GM18861 (cell line): ENCODE measurements at regions not wholly inside any gene's neighbourhood (a gene's known extent, or its start where the extent isn't known, plus 50 kb on each side); places are given as distances from the start of the nearest gene placed in this dataset.

ENCODE experiments used
- ATAC-seq: cut with Tn5 transposase; IDR thresholded peaks from one replicate; pipeline ENCODE4 v1.9.1; 2021; ENCODE audit not compliant: unreplicated experiment

DNA sequence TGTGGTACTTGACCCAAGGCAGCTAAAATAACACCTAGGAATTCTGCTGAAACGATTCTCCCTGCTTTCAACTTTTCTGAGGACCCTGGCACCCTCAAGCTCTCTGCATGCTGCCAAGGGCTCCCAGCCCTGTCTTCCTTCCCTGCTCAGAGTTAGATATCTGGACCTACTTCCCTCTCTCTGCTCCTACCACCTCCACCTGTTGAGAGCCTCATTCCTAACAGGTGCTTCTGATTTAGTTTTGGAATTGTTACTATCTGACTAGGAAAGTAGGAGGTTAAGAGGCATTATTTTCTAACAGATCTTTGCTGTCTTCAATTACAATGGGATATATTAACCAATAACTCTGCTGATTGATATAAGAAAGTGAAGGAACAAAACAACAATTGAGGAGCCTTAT lies 253.8 kb downstream of the FZD1 start:
- no peak for ATAC-seq

DNA sequence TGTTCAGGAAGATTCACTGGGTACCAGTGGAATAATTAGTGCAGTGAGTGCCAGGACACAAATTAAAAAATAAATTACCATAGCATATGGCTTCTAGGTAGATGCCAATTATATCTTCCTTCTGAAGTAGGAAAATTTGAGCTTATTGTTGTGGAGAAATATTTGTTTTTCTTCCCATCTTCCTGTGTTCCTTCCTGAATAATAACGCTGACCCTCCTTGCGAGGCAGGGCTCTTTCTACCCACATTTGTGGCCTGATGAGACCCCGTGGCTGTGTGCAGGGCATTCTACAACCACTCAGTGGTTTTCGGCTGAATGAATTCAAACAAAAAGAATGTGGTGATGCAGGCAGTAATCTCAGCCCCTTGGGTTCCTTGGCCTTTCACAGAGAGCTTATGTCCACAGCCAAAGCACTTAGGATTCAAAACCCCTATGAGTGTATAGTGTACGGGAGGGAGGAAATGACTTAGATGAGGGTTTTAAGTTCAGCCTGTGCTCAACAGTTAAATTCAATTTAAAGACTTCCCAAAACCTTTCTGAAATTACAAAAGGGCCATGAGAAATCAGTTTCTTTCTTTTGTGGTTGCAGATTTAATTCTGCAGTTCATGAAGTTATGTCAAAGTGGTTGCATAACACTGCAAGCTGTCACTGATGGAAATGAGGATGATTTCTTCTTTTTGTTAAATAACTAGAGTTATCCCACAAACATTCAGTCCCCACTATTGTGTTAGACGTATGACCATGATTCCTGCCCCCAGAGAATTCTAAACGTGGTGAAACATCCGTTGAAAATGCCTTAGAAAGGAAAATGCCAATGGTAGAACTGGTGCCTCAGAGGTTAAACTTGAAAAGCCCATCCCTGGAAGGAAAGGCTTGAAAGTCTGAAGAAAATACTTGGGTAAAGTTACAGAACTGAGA lies 255.3 kb downstream of the FZD1 start:
- no peak for ATAC-seq

DNA sequence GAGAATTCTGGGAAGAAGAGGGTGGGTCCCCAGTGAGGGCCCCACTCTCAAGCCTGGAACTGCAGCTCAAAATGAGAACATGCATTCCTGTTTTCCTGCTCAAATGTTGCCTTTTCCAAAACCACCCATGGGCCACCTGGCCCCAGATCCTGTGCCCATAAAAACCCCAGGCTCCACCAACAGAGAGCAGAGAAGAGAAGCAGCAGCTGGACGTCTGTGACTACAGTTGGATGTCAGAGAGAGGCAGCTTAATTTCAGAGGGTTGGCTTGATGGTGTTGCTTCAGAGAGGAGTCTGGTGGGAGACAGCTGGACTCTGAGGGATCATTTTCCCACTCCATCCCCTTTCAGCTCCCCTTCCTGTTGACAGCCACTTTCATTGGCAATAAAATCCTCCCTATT lies 256.4 kb downstream of the FZD1 start:
- no peak for ATAC-seq

GRCh38 chr7:91526404-91526803 lies 262.2 kb downstream of the FZD1 start:
- ATAC-seq = no peak

DNA sequence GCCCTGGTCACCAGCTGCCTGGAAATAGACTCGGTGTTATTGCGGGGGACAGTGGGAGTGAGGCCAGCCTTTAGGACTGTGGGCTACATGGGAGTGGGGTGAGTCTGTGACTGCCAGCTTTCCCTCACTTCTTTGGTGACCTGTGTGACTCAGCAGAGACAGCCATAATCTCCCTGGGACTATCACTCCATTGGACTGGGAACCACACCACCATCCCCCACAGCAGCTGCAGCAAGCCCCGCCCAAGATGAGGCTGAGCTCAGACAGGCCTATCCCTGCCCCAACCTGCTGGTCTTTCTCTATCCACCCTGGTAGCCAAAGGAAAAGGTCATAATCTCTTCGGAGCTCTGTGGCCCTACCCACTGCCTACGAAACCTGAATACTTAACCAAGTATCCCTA lies 263.2 kb downstream of the FZD1 start:
- no peak for ATAC-seq

DNA sequence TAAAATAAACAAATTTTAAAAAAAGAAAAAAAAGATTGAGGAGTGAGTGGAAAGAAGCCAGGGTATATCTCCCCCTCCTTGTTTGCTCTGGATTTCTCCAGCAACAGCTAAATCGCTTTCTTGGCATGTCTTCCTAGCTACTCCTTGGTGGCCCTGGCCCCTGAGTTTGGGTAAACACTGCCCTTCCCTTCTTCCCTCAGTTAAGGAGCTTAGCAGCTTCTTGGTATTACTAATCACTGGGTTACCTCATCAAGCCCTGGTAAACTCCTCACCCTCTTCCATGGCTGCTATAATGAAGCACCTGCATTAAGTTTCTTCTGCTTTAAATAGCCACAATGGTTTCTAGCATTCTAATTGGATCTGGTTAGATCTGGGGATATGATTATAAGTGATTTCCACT lies 269.8 kb downstream of the FZD1 start:
- ATAC-seq = no peak

DNA sequence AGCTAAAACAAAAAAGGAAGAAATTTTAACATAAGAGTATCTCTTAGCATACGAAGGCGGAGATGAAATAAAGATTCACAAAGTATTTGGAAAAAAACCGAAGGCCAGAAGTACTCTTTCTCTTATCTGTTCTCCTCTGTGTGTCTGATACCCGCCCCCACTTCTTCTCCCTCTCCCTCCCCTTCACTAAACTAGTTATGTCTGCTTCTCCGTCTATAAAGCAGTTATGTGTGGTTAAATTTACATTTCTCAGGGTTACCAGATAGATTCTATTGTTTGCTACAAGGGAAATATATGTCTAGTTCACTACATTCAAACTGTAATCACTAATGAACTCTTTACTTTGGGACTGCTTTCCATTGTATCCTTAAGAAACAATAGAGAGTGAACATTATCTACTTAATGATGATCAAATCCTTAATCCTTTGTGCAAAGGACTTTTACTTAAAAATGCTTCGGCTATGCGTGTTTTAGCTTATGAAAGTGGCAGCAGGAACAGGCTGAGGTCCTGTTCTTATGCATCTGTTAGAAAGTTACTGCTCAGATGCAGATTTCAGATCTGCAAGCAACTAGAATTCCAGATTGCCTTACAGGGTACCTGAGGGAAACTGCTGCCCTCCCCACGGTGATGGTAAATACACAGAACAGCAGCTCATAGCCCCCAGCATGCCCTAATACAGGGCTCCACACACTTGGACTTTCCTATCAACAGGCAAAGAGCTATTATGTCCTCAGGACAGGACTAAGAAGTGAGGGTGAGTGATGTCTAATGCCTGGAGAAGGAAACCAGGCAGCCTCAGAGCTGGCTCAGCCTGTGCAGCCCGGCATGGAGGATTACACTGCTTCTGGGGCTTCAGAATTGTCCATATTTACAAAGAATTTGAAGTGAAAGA lies 273.3 kb downstream of the FZD1 start:
- no peak for ATAC-seq

DNA sequence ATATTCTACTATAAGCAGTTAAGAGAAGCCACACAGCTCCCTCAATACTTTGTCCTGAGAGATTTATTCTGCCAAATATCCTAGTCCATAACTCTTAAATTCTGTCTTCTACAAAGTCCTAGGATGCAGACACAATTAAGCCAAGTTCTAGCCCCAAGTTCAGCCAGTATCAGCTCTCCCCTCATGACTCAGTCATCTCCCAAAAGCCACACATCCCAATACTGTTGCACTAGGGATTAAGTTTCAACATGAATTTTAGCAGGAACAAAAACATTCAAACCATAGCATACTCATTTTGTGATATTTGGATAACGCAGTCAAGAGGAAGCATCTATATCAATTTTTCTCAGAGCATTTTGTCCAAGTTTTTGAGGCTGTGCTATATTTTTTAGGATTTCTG lies 277.4 kb downstream of the FZD1 start:
- no peak for ATAC-seq

GRCh38 chr7:91543646-91544045 lies 279.4 kb downstream of the FZD1 start:
- ATAC-seq = no peak

- no peak for ATAC-seq
These were observed 285.6 kb downstream of the FZD1 start for GRCh38 chr7:91549878-91550277.

DNA sequence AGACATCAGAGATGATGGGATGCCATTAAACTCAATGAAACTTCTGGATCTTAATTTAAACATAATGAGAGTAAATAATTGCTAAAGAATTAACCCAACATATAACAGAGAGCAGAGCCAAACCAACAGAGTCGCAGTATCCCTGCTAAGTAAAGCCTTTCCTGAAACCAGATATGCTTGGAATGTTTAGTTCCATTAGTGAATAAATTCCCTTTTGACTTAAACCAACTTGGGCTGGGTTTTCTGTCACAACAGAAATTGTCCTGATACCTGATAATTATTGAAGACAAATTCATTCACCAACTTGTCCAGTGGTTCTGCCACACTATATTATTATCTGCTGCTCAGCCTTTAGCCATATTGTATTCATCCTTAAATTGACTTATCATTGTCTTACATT lies 286.7 kb downstream of the FZD1 start:
- ATAC-seq = no peak

- no peak for ATAC-seq
These were observed 287.3 kb downstream of the FZD1 start for GRCh38 chr7:91551377-91552175.

GRCh38 chr7:91553410-91553895 lies 289.2 kb downstream of the FZD1 start:
- ATAC-seq = no peak

DNA sequence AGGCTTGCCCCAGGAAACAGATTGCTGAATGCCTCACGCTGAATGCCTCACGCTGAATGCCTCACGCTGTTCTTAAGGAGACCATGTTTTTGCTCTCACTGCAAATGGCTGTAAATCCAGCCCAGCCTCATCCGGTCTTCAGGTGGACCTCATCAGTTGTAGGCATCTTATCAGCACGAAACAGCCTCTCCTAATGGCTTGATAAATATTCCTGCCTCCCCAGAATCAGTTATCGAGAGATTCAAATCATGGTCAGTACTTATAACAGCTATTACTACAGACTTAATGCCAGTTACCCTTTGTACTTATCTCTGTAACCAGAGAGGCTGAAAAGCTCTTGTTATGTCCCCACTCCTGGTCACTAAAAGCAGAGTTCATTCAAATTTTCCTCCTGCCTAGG lies 290.6 kb downstream of the FZD1 start:
- ATAC-seq = no peak

DNA sequence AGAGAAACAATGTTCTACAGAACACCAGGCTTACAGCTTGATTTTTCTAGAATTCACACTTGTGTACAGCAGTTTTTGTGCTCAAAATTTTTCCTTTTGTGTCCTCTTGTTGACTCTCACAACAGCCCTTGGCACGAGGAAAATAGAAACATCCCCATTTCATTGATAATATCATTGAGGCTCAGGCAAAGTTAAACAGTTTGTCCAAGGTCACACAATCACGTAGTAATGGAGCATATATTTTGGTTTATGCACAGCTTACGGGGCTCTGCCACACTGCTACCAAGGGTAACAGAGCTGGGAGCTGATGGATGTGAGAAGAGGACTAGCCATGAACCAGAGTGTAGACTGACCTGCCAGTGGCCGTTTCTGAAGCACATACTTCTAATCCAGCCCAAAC lies 292.0 kb downstream of the FZD1 start:
- no peak for ATAC-seq

DNA sequence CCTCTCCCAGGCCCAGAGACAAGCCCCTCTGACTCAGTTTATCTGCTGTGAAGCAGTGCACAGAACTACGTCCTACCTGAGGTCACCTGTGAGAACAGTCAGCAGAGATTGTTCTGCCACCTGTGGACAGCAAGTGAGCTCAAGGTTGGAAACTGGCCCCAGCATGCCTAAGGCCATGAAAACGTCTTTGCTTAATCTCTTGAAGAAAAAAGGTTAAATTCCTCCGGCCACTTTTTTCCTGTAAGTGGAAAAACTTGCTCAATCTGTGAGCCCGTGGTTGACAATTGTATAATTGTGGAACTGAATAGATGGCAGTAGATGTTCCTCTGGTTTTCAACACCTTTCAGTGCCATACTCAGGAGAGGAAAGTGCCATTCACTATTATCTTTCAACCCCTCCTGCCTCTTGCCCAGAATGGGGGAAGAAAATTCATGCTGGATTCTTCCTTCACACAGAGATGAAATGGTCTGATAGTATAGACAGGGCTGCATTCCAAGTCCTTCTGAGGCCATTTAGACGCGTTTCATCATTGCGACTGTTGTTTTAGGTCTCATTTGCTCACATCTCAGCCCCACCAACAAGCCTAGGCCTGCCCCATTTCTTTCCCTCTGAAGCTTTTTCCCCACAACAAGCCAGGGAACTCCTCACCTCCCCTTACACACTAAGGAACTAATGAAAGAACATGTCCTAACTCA lies 292.9 kb downstream of the FZD1 start:
- ATAC-seq = no peak

- ATAC-seq = peak; percentile 92
These were observed 293.7 kb downstream of the FZD1 start for GRCh38 chr7:91557789-91558404.

- no peak for ATAC-seq
These were observed 295.7 kb downstream of the FZD1 start for GRCh38 chr7:91559947-91560346.

GRCh38 chr7:91564101-91564500 lies 299.9 kb downstream of the FZD1 start:
- no peak for ATAC-seq

DNA sequence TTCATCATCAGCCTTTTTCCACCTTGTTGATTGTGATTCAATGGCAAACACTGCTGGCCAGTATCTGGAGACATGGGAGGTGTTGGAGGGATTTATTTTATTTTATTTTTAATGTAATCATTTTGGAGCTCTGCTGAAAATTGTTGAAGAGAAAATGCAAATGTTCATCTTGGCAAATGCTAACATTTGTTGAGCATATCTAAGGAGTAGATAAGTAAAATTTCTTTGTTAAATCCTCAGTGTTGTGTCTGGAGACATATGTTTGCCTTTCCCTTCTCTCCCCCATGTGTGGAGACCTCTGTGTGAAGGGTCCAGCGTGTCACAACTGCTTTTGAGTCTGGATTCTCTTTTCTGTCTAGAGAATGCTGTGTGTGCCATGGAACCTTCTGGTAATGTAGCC lies 300.3 kb downstream of the FZD1 start:
- ATAC-seq = no peak
